Ovary (tissue), 7 donors: ENCODE measurements at regions not wholly inside any gene's neighbourhood (a gene's known extent, or its start where the extent isn't known, plus 50 kb on each side); places are given as distances from the start of the nearest gene placed in this dataset.

ENCODE experiments used
- DNase-seq, 5 donors: peaks; one replicate each; pipeline ENCODE4 v3.0.0-alpha.2; 2019 to 2020
- H3K27ac ChIP-seq, 2 donors: fragments of 200-600 bp; one replicate each; pipeline versions ENCODE4 v1.5.1 to v1.8.0; 2019 to 2022
- H3K27me3 ChIP-seq: fragments of 200-600 bp; one replicate; pipeline ENCODE4 v1.8.0; 2022
- H3K36me3 ChIP-seq: fragments of 200-600 bp; sonication (generic); one replicate; pipeline ENCODE4 v1.5.1; 2019
- H3K4me1 ChIP-seq: one replicate; pipeline ENCODE4 v1.8.1; 2013; ENCODE audit warnings: mild to moderate bottlenecking, moderate library complexity; ENCODE audit not compliant: insufficient read depth
- H3K4me3 ChIP-seq: fragments of 200-600 bp; sonication (generic); one replicate; pipeline ENCODE4 v1.5.1; 2017
- H3K9me3 ChIP-seq, 2 donors: fragments of 200-600 bp in 1 of 2; sonication (generic) in 1 of 2; one replicate each; pipeline versions ENCODE4 v1.5.1 to v1.8.1; 2013 to 2019; ENCODE audit warnings: mild to moderate bottlenecking in 1 of 2, moderate library complexity in 1 of 2
- CTCF ChIP-seq, 3 donors: fragments of 450-650 bp in 2 of 3; fragments of 200-600 bp in 1 of 3; IDR thresholded peaks; one replicate each; pipeline versions ENCODE4 v1.5.1 to v1.8.0; 2016 to 2022; ENCODE audit warnings: antibody characterized with exemption in 3 of 3, mild to moderate bottlenecking in 1 of 3
- EP300 ChIP-seq: sonication (generic); formaldehyde crosslinking; IDR thresholded peaks from one replicate; pipeline ENCODE4 v1.6.1; 2017; ENCODE audit warnings: antibody characterized with exemption
- POLR2A ChIP-seq: fragments of 450-650 bp; IDR thresholded peaks from one replicate; pipeline ENCODE4 v1.6.1; 2017; ENCODE audit warnings: antibody characterized with exemption, mild to moderate bottlenecking, moderate library complexity
- WGBS, 3 donors: extraction: QIAGEN DNeasy Blood & Tissue Kit in 1 of 3; methylation state at CpG; one replicate each; pipeline versions ENCODE4 v1.1.5 to v1.1.7; 2013 to 2017; 5-methylcytosine and 5-hydroxymethylcytosine counted together
- intact Hi-C, 4 donors: fragments of 100-400 bp; cut with DNase I; formaldehyde crosslinking; loops; one replicate each; pipeline versions ENCODE4 v1.11.0 to v1.15.1; 2022 to 2023
- donor health status: DM: no; HTN: no; CAD: no; lungs with moderate emphysema.
- donor health status: DM: no; HTN: no; CAD: no.
- donor health status: Bipolar disorder and iron deficiency.
- donor health status: DM: no; HTN: no; CAD: no.
- donor health status: DM: yes; HTN: yes; CAD: no.

- 55 to 61% (median 60%) methylated on average over 4 of the region's 4 CpGs for WGBS, 3 donors
- no peak for DNase-seq
Measured at GRCh38 chr16:27620541-27620940, 70.6 kb downstream of the KATNIP start.

GRCh38 chr16:27624154-27625049, 74.5 kb downstream of the KATNIP start:
- no peaks in the 10 kb centered on the region for H3K27me3 ChIP-seq
- DNase-seq: no peak
- H3K27ac ChIP-seq: no peak overlapping the region
- WGBS, 3 donors: 89 to 91% (median 90%) methylated on average over 12 of the region's 12 CpGs
- intact Hi-C loops: loop anchor here in 1 of 4 donors (10.0 kb wide), 1 partner anchor 90 kb away; no protein-coding TSS in a partner anchor
- no peaks in the 10 kb centered on the region for H3K9me3 ChIP-seq
- peaks cover 16% of the 10 kb centered on the region for H3K4me1 ChIP-seq
- H3K4me3 ChIP-seq: no peak overlapping the region
- no peaks in the 10 kb centered on the region for H3K36me3 ChIP-seq
- TF ChIP-seq POLR2A: no peak
- no peak for TF ChIP-seq CTCF (IDR thresholded peaks at IDR 0.05)
- no peak for TF ChIP-seq EP300

More at GRCh38 chr16:27620541-27620940, 70.6 kb downstream of the KATNIP start:
- Histone ChIP-seq H3K36me3 (no peaks in the 10 kb centered on the region), H3K4me1 (peaks cover 12% of the 10 kb centered on the region), H3K4me3 (no peak overlapping the region), H3K9me3 (no peaks in the 10 kb centered on the region), H3K27me3 (no peaks in the 10 kb centered on the region), H3K27ac (no peak overlapping the region)
- TF ChIP-seq EP300 (no peak), POLR2A (no peak), CTCF (IDR thresholded peaks at IDR 0.05) (no peak)
- intact Hi-C loops: loop anchor here in 1 of 4 donors (10.0 kb wide), 1 partner anchor 86 kb away; no protein-coding TSS in a partner anchor

DNA sequence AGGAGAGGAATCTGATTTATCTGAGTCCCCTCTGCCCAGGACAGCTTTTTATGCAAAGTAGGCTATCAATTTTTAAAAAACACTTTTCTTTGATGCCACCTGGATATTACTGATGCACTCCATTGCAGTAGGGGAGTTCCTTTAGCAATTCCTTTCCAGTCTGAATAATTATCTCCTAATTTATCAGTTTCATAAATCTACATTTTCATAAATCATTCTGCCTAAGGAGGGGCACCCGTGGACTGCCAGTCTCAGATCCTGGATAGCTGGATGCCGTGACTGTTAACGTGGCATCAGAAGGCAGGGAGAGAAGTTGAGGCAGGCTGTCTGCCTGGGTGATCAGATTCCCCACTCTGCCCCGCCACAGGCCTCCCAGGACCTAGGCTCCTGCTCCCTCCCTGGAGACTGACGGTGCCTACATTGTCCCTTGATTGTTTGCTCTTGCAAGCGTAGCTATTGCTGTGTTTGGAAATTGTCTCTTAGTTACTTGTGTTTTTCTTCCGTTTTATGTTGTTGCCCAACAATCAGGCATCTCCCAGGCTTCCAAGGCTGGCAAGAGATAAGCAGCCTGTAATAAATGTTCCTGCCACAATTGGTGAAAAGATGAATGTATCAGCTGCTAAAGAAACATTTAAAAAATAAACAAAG, 75.2 kb downstream of the KATNIP start:
- 62 to 77% (median 66%) methylated on average over 7 of the region's 7 CpGs for WGBS, 3 donors
- intact Hi-C loops: loop anchor here in 1 of 4 donors (10.0 kb wide), 1 partner anchor 90 kb away; no protein-coding TSS in a partner anchor
- Histone ChIP-seq H3K4me1 (peaks cover 16% of the 10 kb centered on the region), H3K4me3 (no peak overlapping the region), H3K36me3 (no peaks in the 10 kb centered on the region), H3K27ac (no peak overlapping the region), H3K27me3 (no peaks in the 10 kb centered on the region), H3K9me3 (no peaks in the 10 kb centered on the region)
- TF ChIP-seq EP300 (no peak), CTCF (IDR thresholded peaks at IDR 0.05) (no peak), POLR2A (no peak)
- no peak for DNase-seq

DNA sequence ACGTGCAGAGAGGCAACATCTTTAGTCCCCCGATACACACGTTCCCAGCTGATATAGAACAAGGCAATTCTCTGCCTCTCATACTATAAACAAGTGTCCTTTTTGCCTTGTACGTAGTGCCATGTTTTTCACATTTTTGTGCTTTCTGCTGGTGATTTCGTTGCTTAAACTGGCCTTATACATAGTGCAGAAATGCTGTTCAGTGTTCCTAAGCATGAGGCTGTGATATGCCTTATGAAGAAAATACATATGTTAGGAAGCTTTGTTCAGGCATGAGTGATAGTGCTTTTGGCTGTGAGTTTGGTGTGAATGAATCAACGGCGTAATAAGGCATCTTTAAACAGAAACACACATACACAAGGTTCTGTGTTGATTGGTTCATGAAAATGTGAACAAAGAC, 77.2 kb downstream of the KATNIP start:
- Histone ChIP-seq H3K4me1 (peaks cover 16% of the 10 kb centered on the region), H3K9me3 (no peaks in the 10 kb centered on the region), H3K36me3 (no peaks in the 10 kb centered on the region), H3K27ac (peak overlapping the region in 1 of 2 donors; percentile 16), H3K27me3 (no peaks in the 10 kb centered on the region), H3K4me3 (no peak overlapping the region)
- TF ChIP-seq EP300: no peak
- no peak for TF ChIP-seq CTCF (IDR thresholded peaks at IDR 0.05)
- TF ChIP-seq POLR2A: no peak
- no peak for DNase-seq
- intact Hi-C loops: loop anchor here in 1 of 4 donors (10.0 kb wide), 1 partner anchor 92 kb away; no protein-coding TSS in a partner anchor
- 72 to 87% (median 81%) methylated on average over 7 of the region's 7 CpGs for WGBS, 3 donors
